ENCODE measurements at regions not wholly inside any gene's neighbourhood (a gene's known extent, or its start where the extent isn't known, plus 50 kb on each side); places are given as distances from the start of the nearest gene placed in this dataset.
"Not testable (repeated sequence)": the region's sequence is repeated elsewhere in the genome, so short reads cannot be mapped to it uniquely, and the experiment has no call there.

DNA sequence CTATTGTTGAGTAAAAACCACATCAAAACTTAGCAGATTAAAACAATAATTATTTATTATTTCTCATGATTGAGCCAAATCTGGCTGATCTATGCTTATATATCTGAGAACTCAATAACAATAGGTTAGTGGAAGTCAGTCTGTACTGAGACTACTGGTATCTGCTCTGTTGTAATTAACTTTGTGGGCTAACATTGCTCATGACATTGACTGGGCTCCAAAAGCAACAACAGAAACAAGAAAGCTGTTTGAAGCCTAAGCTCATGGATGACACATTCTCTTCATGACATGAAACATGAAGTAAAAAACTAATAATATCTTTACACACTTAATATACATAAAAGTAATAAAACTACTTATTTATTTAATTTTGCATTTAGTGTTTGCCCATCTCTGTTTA, 649.3 kb downstream of the PRIM2 start:
- H3K79me2 ChIP-seq (ENCODE audit: control insufficient read depth in 1 of 2, insufficient read depth in 2 of 2, low read length in 2 of 2); H2BK5ac ChIP-seq (ENCODE audit: low read depth, low read length); FAIRE-seq; H4K91ac ChIP-seq (replicated peaks; ENCODE audit: insufficient read length, low read length); H3K14ac ChIP-seq (ENCODE audit: insufficient read length); POLR2A ChIA-PET (ENCODE audit: partially characterized antibody); H4K20me1 ChIP-seq (replicated peaks in 1 of 2; ENCODE audit: control insufficient read depth in 1 of 2, insufficient read depth in 2 of 2, low read length in 2 of 2); H2BK20ac ChIP-seq (ENCODE audit: low read length); H4K8ac ChIP-seq (ENCODE audit: extremely low read depth, insufficient read depth, low read length); H2BK15ac ChIP-seq (ENCODE audit: low read length); H3K4me2 ChIP-seq (ENCODE audit: insufficient read depth in 1 of 2, low read depth in 2 of 2, low read length in 2 of 2); H3K36me3 ChIP-seq (ENCODE audit: control insufficient read depth in 2 of 4, insufficient read depth in 4 of 4, low read length in 3 of 4); H4K5ac ChIP-seq (ENCODE audit: insufficient read length, low read depth, low read length); H3K56ac ChIP-seq (replicated peaks; ENCODE audit: insufficient read length, low read depth, low read length); CTCF ChIA-PET (ENCODE audit: partially characterized antibody); H3K18ac ChIP-seq (ENCODE audit: extremely low read depth, low read length); H3K9ac ChIP-seq (replicated peaks in 1 of 4; ENCODE audit: extremely low read depth in 1 of 4, low read depth in 3 of 4, low read length in 3 of 4); H2BK12ac ChIP-seq (ENCODE audit: low read depth, low read length); H3K4ac ChIP-seq (replicated peaks; ENCODE audit: insufficient read length, low read depth, low read length); H3K23me2 ChIP-seq (ENCODE audit: low read depth, low read length); H2AFZ ChIP-seq (ENCODE audit: low read length); H3K27me3 ChIP-seq (replicated peaks in 1 of 4; ENCODE audit: control insufficient read depth in 3 of 4, extremely low read depth in 1 of 4, insufficient read depth in 3 of 4, low read length in 3 of 4); DNase-seq (ENCODE audit: low read depth in 1 of 2, low spot score in 2 of 2); H3K4me1 ChIP-seq (replicated peaks in 1 of 4; ENCODE audit: control insufficient read depth in 3 of 4, insufficient read depth in 4 of 4, low read length in 3 of 4); H2AK5ac ChIP-seq (ENCODE audit: low read depth, low read length); H3K23ac ChIP-seq (ENCODE audit: insufficient read length); H3K27ac ChIP-seq (ENCODE audit: low read depth, low read length); H3K4me3 ChIP-seq (ENCODE audit: extremely low read depth in 1 of 4, insufficient read depth in 2 of 4, low read depth in 3 of 4, low read length in 4 of 4); H3K79me1 ChIP-seq (ENCODE audit: low read depth, low read length); H2BK120ac ChIP-seq (replicated peaks; ENCODE audit: low read depth, low read length): not testable (repeated sequence)
- peaks cover 6 to 14% of the 10 kb centered on the region in 2 experiments; a peak in 2 of 4 replicates for H3K9me3 ChIP-seq (ENCODE audit: insufficient read depth in 2 of 2, low read depth in 1 of 2, low read length in 1 of 2)

- H2BK5ac ChIP-seq (ENCODE audit: low read depth, low read length); H4K20me1 ChIP-seq (replicated peaks in 1 of 2; ENCODE audit: control insufficient read depth in 1 of 2, insufficient read depth in 2 of 2, low read length in 2 of 2); H3K79me1 ChIP-seq (ENCODE audit: low read depth, low read length); H3K27me3 ChIP-seq (replicated peaks in 1 of 4; ENCODE audit: control insufficient read depth in 3 of 4, extremely low read depth in 1 of 4, insufficient read depth in 3 of 4, low read length in 3 of 4); DNase-seq (ENCODE audit: low read depth in 1 of 2, low spot score in 2 of 2); H3K18ac ChIP-seq (ENCODE audit: extremely low read depth, low read length); H3K4me3 ChIP-seq (ENCODE audit: extremely low read depth in 1 of 4, insufficient read depth in 2 of 4, low read depth in 3 of 4, low read length in 4 of 4); H2AK5ac ChIP-seq (ENCODE audit: low read depth, low read length); POLR2A ChIA-PET (ENCODE audit: partially characterized antibody); CTCF ChIA-PET (ENCODE audit: partially characterized antibody); H3K4me2 ChIP-seq (ENCODE audit: insufficient read depth in 1 of 2, low read depth in 2 of 2, low read length in 2 of 2); H3K14ac ChIP-seq (ENCODE audit: insufficient read length); H4K91ac ChIP-seq (replicated peaks; ENCODE audit: insufficient read length, low read length); H2AFZ ChIP-seq (ENCODE audit: low read length); H4K8ac ChIP-seq (ENCODE audit: extremely low read depth, insufficient read depth, low read length); H4K5ac ChIP-seq (ENCODE audit: insufficient read length, low read depth, low read length); H2BK12ac ChIP-seq (ENCODE audit: low read depth, low read length); H3K9ac ChIP-seq (replicated peaks in 1 of 4; ENCODE audit: extremely low read depth in 1 of 4, low read depth in 3 of 4, low read length in 3 of 4); H3K79me2 ChIP-seq (ENCODE audit: control insufficient read depth in 1 of 2, insufficient read depth in 2 of 2, low read length in 2 of 2); H2BK20ac ChIP-seq (ENCODE audit: low read length); FAIRE-seq; H3K4me1 ChIP-seq (replicated peaks in 1 of 4; ENCODE audit: control insufficient read depth in 3 of 4, insufficient read depth in 4 of 4, low read length in 3 of 4); H2BK15ac ChIP-seq (ENCODE audit: low read length); H3K23ac ChIP-seq (ENCODE audit: insufficient read length); H3K27ac ChIP-seq (ENCODE audit: low read depth, low read length); H3K36me3 ChIP-seq (ENCODE audit: control insufficient read depth in 2 of 4, insufficient read depth in 4 of 4, low read length in 3 of 4); H3K56ac ChIP-seq (replicated peaks; ENCODE audit: insufficient read length, low read depth, low read length); H3K4ac ChIP-seq (replicated peaks; ENCODE audit: insufficient read length, low read depth, low read length); H3K23me2 ChIP-seq (ENCODE audit: low read depth, low read length); H2BK120ac ChIP-seq (replicated peaks; ENCODE audit: low read depth, low read length): not testable (repeated sequence)
- H3K9me3 ChIP-seq (ENCODE audit: insufficient read depth in 2 of 2, low read depth in 1 of 2, low read length in 1 of 2): peaks cover 13 to 22% of the 10 kb centered on the region in 2 experiments; a peak in 3 of 4 replicates
- WGBS, 2 experiments (ENCODE audit: extremely low coverage in 1 of 2, insufficient coverage in 1 of 2, insufficient read length in 1 of 2, insufficient replicate concordance in 2 of 2, low coverage in 1 of 2, low lambda C conversion rate in 2 of 2, missing lambda C conversion rate in 1 of 2): 85% methylated on average over 4 of the region's 4 CpGs; no CpG with 5 or more reads in 1 of the 2 experiments
Observed at GRCh38 chr6:57971956-57972355, 654.5 kb downstream of the PRIM2 start.
